Vagina (tissue), 2 donors: ENCODE measurements at regions not wholly inside any gene's neighbourhood (a gene's known extent, or its start where the extent isn't known, plus 50 kb on each side); places are given as distances from the start of the nearest gene placed in this dataset.

ENCODE experiments used
- POLR2A ChIP-seq, 2 donors: fragments of 450-650 bp; IDR thresholded peaks; one replicate each; pipeline ENCODE4 v1.6.1; 2017; ENCODE audit warnings: antibody characterized with exemption in 2 of 2, mild to moderate bottlenecking in 2 of 2, moderate library complexity in 2 of 2
- POLR2AphosphoS5 ChIP-seq, 2 donors: sonication (generic); formaldehyde crosslinking; IDR thresholded peaks; one replicate each; pipeline ENCODE4 v1.9.0; 2017; ENCODE audit warnings: antibody characterized with exemption in 2 of 2, mild to moderate bottlenecking in 2 of 2, low read depth in 1 of 2; ENCODE audit not compliant: insufficient read depth in 1 of 2
- TF ChIP-seq, protein P1 (sequence below), 3 experiments: fragments of 450-650 bp in 2 of 3; fragments of 200-600 bp in 1 of 3; sonication (generic) in 1 of 3; IDR thresholded peaks; one replicate each; pipeline ENCODE4 v1.5.1; 2017 to 2019; ENCODE audit warnings: antibody characterized with exemption in 3 of 3, mild to moderate bottlenecking in 2 of 3, moderate library complexity in 2 of 3

DNA sequence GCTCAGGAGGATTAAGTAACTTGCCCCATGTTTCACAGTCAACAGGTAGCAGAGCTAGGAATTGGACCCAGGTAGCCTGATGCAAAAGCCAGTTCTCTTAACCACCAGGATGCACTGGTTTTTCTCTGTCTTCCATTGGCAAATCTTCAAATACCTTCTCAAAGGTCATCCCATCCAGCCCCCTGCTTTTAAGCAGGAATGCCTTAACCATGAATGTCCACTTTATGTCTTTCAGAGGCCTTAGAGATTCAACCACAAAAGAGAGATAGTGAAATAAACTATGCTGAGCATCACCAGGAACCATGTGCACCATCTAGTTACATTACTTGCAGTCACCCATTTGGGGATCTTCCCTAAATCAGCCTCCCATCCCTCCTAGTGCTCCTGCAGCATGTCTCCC, 94.3 kb downstream of the C17orf67 start:
- TF ChIP-seq, protein P1, sequence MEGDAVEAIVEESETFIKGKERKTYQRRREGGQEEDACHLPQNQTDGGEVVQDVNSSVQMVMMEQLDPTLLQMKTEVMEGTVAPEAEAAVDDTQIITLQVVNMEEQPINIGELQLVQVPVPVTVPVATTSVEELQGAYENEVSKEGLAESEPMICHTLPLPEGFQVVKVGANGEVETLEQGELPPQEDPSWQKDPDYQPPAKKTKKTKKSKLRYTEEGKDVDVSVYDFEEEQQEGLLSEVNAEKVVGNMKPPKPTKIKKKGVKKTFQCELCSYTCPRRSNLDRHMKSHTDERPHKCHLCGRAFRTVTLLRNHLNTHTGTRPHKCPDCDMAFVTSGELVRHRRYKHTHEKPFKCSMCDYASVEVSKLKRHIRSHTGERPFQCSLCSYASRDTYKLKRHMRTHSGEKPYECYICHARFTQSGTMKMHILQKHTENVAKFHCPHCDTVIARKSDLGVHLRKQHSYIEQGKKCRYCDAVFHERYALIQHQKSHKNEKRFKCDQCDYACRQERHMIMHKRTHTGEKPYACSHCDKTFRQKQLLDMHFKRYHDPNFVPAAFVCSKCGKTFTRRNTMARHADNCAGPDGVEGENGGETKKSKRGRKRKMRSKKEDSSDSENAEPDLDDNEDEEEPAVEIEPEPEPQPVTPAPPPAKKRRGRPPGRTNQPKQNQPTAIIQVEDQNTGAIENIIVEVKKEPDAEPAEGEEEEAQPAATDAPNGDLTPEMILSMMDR (IDR thresholded peaks at IDR 0.05), result no peak
- TF ChIP-seq POLR2A (IDR thresholded peaks at IDR 0.05), result no peak
- TF ChIP-seq POLR2AphosphoS5 (IDR thresholded peaks at IDR 0.05; ENCODE audit: insufficient read depth in 1 of 2, low read depth in 1 of 2), result no peak
